K562 (cell line): ENCODE measurements at regions not wholly inside any gene's neighbourhood (a gene's known extent, or its start where the extent isn't known, plus 50 kb on each side); places are given as distances from the start of the nearest gene placed in this dataset.

Experiments
- KAT7 ChIP-seq: sonication (generic); formaldehyde crosslinking; IDR thresholded peaks from 2 replicates; pipeline ENCODE4 v1.8.0; 2022; ENCODE audit warnings: missing genetic modification reagents, mild to moderate bottlenecking, borderline replicate concordance
- MAFF ChIP-seq: IDR thresholded peaks from 2 replicates; pipeline ENCODE4 v1.6.1; 2012; ENCODE audit warnings: low read length, improper control_type of control experiment
- POLR2A ChIP-seq: fragments of 450-650 bp; conservative IDR thresholded peaks from 2 replicates; pipeline ENCODE4 v1.6.1; 2016
- RCOR1 ChIP-seq, 2 experiments: IDR thresholded peaks; 2 replicates each; pipeline ENCODE4 v1.6.1; 2012; ENCODE audit warnings: low read depth in 2 of 2, low read length in 2 of 2, borderline replicate concordance in 1 of 2, improper control_type of control experiment in 1 of 2
- SIX5 ChIP-seq, 2 experiments: IDR thresholded peaks; 2 replicates each; pipeline ENCODE4 v1.6.1; 2011; ENCODE audit warnings: low read length in 2 of 2, borderline replicate concordance in 1 of 2, low read depth in 1 of 2, mild to moderate bottlenecking in 1 of 2, moderate library complexity in 1 of 2; ENCODE audit not compliant: insufficient read depth in 1 of 2
- SMAD1 ChIP-seq: fragments of 150-350 bp; IDR thresholded peaks from 2 replicates; pipeline ENCODE4 v1.6.1; 2014; ENCODE audit warnings: low read length, low read depth; ENCODE audit not compliant: partially characterized antibody
- ZKSCAN8 ChIP-seq: fragments of 200-800 bp; sonication (Bioruptor generic); IDR thresholded peaks from 2 replicates; pipeline ENCODE4 v1.6.1; 2016; ENCODE audit warnings: missing genetic modification characterization, missing compliant biosample characterization
- TF ChIP-seq, protein P1 (sequence below), 3 experiments: IDR thresholded peaks in 2 of 3; conservative IDR thresholded peaks in 1 of 3; 2 replicates each; pipeline ENCODE4 v1.5.1; 2011 to 2012; ENCODE audit warnings: low read length in 3 of 3, mild to moderate bottlenecking in 3 of 3, control low read depth in 2 of 3, improper control_type of control experiment in 1 of 3, inconsistent platforms in 1 of 3, low read depth in 1 of 3, mixed read lengths in 1 of 3, moderate library complexity in 1 of 3; ENCODE audit not compliant: insufficient read depth in 2 of 3
- TF ChIP-seq, protein P2 (sequence below): sonication (generic); formaldehyde crosslinking; IDR thresholded peaks from 2 replicates; pipeline ENCODE4 v1.9.0; 2022; ENCODE audit warnings: mild to moderate bottlenecking, missing genetic modification reagents

DNA sequence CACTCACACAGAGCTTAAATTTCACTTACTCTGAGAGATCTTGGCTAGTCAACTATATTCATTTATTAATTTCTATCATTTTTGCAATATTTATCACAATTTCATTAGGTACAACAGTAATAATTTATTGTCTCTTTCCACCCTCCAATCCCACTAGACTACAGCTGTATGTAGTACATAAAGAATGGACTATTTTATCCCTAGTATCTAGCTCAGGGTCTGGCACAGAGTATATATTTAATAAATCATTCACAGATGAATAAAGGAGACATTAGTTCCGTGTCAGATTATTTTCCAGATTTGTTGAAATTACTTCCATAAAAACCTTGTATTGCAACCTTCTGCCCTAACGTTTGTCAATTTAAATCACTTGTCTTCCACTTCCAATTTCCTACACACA is 1781.1 kb upstream of the SEL1L start:
- TF ChIP-seq, protein P1, sequence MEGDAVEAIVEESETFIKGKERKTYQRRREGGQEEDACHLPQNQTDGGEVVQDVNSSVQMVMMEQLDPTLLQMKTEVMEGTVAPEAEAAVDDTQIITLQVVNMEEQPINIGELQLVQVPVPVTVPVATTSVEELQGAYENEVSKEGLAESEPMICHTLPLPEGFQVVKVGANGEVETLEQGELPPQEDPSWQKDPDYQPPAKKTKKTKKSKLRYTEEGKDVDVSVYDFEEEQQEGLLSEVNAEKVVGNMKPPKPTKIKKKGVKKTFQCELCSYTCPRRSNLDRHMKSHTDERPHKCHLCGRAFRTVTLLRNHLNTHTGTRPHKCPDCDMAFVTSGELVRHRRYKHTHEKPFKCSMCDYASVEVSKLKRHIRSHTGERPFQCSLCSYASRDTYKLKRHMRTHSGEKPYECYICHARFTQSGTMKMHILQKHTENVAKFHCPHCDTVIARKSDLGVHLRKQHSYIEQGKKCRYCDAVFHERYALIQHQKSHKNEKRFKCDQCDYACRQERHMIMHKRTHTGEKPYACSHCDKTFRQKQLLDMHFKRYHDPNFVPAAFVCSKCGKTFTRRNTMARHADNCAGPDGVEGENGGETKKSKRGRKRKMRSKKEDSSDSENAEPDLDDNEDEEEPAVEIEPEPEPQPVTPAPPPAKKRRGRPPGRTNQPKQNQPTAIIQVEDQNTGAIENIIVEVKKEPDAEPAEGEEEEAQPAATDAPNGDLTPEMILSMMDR (IDR thresholded peaks at IDR 0.05 in 2 of 3, conservative IDR thresholded peaks at IDR 0.05 in 1 of 3; ENCODE audit: insufficient read depth in 2 of 3, low read depth in 1 of 3, low read length in 3 of 3): no peak
- no peak for TF ChIP-seq SIX5 (IDR thresholded peaks at IDR 0.05; ENCODE audit: borderline replicate concordance in 1 of 2, insufficient read depth in 1 of 2, low read depth in 1 of 2, low read length in 2 of 2)
- TF ChIP-seq RCOR1 (IDR thresholded peaks at IDR 0.05; ENCODE audit: borderline replicate concordance in 1 of 2, low read depth in 2 of 2, low read length in 2 of 2): no peak
- no peak for TF ChIP-seq KAT7
- TF ChIP-seq POLR2A: no peak
- TF ChIP-seq, protein P2, sequence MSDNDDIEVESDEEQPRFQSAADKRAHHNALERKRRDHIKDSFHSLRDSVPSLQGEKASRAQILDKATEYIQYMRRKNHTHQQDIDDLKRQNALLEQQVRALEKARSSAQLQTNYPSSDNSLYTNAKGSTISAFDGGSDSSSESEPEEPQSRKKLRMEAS (CRISPR knock-in tag): no peak
- no peak for TF ChIP-seq ZKSCAN8 (CRISPR knock-in tag)
- TF ChIP-seq MAFF: no peak
- no peak for TF ChIP-seq SMAD1
